HG03196 (cell line): ENCODE measurements at regions not wholly inside any gene's neighbourhood (a gene's known extent, or its start where the extent isn't known, plus 50 kb on each side); places are given as distances from the start of the nearest gene placed in this dataset.

ENCODE experiments used
- ATAC-seq: cut with Tn5 transposase; IDR thresholded peaks from one replicate; pipeline ENCODE4 v1.9.1; 2021; ENCODE audit not compliant: unreplicated experiment

DNA sequence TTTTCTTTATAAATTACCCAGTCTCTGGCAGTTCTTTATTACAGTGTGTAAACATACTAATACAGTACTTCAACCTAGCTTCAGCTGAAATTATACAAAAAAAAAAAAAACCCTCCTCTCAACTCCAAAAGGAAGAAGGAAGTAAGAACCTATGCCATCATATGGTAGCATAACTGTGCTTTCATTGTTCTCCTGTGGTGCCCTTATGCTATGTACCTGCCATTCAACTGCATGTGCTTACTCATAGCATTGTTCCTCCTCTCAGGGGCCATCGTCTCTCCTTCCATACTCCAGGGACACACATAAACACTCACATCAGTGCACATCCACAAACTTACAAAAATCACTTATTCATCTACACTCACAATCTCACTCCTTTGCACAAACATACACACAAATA lies 470.1 kb upstream of the HS3ST1 start:
- no peak for ATAC-seq

DNA sequence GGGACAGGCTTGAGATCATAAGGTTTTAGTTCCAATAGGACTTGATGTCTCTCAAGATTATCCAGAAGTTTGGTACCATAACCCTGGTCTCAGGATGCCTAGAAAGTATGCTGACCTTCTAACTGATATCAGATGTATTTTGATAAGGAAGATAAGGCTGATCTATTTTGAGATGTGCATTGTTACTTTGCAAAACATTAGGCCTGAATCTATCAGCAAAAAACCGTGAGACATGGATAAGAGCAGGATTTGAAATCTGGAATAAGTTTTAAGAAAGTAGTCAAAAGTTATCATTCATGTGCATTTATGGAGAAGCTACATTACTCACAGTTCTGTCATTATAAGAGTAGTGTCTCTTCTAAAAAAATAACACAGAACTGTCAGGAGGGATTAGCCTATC lies 467.1 kb upstream of the HS3ST1 start:
- ATAC-seq = no peak

- ATAC-seq = no peak
Measured at GRCh38 chr4:11894977-11895376, 466.3 kb upstream of the HS3ST1 start.

GRCh38 chr4:11894221-11894620 lies 465.5 kb upstream of the HS3ST1 start:
- no peak for ATAC-seq

GRCh38 chr4:11889099-11889498 lies 460.4 kb upstream of the HS3ST1 start:
- ATAC-seq = no peak

DNA sequence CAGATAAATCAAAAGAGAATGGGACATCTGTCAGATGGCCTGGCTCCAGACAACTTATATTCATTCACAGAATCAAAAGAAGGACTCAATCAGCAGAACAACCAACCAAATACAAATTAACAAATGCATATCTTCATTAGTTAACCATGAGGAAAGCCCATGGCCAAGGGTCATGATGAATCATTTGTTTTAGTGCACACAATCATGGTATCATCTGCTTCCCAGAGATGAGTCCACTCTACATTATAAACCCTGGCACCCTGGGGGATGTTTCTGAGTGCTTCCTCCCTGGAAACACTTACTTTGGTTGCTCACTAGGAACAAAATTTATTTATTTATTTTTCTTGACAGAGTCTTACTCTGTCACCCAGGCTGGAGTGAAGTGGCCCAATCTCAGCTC lies 453.3 kb upstream of the HS3ST1 start:
- no peak for ATAC-seq

GRCh38 chr4:11881364-11881763 lies 452.7 kb upstream of the HS3ST1 start:
- no peak for ATAC-seq

GRCh38 chr4:11878241-11878640 lies 449.5 kb upstream of the HS3ST1 start:
- no peak for ATAC-seq

DNA sequence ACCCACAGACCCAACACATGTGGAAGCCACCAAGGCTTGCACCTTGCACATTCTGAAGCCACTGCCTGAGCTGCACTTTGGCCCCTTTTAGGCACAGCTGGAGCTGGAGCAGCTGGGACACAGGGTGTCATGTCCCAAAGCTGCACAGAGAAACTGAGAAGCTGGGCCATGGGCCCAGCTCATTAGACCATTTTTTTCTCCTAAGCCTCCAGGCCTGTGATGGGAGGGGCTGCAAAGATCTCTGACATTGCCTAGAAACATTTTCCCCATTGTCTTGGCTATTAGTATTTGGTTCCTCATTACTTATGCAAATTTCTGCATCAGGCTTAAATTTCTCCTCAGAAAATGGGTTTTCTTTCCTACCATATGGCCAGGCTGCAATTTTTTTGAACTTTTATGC lies 447.4 kb upstream of the HS3ST1 start:
- ATAC-seq = no peak

GRCh38 chr4:11869191-11869870 lies 440.6 kb upstream of the HS3ST1 start:
- ATAC-seq = no peak

DNA sequence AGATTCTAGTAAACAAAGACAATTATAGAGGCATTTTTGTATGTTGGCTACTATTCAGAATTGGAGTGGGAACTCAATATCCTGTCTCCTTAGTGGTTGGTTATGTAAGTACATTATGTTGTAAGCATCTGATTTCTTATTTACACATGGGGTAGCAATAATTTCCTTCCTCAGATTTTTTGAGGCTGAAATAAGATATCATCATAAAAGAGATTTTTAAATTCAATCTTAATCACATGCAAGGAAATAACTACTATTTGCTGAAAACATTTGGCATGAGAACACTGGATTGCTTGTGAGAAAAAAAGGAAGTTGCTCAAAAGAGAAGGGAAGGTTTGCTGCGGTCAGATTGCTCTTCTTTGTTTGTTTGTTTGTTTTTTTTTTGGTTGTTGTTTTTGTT lies 437.7 kb upstream of the HS3ST1 start:
- no peak for ATAC-seq

DNA sequence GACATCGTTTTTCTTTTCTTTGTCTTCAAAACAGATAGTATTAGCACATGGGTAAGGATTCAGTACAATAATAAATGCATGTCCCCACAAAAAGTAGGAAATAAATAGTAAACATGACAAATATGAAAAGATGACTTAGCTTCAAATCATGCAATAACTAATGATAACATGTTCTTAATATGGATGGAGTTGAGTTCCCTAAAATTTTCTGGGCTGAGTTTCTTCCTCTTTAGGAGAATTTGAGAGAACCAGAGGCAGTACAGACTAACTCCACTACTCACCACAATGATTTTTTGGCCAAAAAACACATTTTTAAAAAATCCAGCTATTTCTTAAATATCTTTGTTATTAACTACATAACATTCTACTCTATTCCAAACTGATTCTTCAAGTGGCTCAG lies 432.3 kb upstream of the HS3ST1 start:
- no peak for ATAC-seq

DNA sequence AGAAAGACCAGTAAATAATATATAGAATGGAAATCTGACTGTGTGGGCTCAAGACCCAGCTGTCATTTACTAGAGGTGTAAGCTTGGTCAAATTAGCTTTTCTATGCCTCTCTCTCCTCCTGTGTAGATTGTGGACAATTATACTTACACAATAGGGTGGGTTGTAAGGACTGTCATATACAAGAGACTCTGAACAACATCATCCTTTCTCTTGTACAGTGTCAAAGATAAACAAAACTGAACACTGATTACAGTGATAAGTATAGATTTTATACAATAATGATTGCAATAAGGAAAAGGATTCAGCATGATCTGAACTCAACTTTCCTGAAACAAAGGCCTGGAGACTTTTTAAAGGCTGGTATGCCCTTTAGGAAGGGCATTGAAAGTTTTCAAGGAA lies 429.2 kb upstream of the HS3ST1 start:
- no peak for ATAC-seq

GRCh38 chr4:11847167-11847566 lies 418.5 kb upstream of the HS3ST1 start:
- ATAC-seq = no peak

- no peak for ATAC-seq
Measured at GRCh38 chr4:11843927-11844326, 415.2 kb upstream of the HS3ST1 start.

DNA sequence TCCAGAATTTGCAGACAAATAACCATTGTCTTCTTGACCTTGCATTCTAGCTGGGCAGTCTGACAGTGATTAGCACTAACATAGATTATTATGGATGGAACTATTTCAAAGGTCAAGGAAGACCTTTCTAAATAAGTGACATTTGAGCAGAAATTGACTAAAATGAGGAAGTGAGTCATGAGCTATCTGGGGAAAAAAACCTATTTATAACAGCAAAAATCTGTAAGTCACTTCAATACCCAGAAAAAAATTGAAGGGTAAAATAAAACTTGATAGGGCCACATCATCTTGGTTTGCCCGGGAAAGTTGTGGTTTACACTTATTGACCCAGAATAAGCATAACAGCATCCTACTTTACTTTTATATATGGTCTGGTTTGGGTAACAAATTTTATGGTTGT lies 414.6 kb upstream of the HS3ST1 start:
- no peak for ATAC-seq

DNA sequence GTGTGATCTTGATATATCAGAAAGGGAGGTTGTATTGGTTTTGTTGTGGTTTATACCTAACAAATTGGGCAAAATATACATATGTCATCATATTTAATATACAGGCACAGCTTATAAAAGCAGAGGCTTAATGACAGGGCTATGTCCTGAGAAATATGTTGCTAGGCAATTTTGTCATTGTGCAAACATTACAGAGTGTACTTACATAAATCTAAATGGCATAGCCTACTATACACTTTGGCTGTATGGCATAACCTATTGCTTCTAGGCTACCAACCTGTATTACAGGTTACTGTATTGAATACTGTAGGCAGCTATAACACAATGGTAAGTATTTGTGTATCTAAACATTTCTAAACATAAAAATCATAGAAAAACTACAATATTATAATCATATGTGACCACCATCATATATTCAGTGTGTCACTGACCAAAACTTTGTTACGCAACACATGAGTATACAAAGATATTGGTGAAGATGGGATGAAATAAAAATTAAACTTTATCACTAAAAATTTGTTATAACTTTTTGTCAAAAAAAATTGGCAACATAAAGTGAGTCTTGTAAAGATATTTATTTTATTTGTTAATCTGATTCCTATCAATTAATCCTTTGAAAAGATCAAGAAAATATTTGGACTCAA lies 414.0 kb upstream of the HS3ST1 start:
- ATAC-seq = no peak

DNA sequence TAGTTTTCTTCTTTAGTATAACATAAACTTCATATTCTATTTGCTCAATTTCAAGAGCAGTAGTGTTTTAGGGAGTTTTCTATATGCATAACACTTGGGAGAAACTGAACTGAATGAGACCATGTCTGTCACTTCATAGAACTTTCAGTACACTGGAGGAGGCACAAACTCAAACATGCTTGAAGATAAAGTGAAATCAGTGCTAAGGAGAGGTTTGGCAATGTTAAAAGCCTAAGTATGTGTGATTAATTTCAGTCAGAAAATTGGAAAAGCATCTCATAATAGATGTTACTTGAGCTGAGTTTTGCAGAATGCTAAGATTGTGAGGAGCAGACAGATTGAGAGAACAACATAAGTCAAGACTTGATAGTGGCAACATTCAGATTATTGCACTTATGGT lies 411.2 kb upstream of the HS3ST1 start:
- no peak for ATAC-seq

DNA sequence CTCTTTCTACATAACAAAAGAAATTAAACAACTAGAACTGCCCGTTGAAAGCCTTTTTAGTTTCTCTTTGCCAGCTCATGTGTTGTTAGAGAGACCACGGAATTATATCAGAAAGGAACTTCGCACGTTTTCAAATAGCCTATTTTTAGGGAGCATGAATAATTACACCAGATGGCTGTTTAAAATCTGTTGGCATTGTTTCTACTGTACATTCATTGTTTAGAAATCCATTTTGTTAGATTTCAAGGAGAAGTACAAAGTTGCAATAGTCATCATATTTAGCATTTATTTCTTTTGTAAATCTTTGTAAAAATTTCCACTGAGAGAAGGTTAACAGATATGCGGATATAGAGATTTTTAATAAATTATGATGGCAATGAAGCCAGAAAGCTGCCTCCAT lies 403.0 kb upstream of the HS3ST1 start:
- ATAC-seq = no peak

GRCh38 chr4:11824566-11824965 lies 395.9 kb upstream of the HS3ST1 start:
- no peak for ATAC-seq

DNA sequence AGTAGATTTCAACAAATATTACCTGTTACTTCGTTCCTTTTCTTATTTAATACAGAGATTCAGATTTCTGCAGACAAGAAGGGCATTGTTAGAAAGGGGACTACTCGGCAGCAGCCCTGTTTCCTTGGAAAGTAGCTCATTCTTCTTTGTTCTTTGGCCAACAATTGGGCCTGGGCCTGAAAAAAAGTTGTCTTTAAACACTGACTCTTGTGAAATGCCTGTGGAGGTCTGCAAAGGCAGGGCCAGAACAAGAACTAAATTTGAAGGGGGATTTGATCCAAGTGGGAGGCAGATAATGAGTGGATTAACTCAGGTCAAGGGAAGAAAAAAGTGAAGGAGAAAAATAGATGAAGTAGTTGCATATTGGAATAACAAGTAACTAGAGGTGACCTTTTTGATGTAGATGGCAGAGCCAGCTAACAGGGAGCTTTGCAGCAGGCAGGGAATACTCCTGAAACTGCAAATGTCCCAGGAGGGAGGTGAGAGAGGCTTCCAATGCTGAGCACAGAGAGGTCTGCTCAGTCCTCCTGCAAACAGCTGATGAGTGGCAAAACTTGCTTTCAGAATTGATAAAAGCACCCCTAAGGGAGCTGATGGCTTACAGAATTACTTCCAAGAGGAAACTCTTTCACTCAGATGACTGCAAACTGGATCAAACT lies 393.2 kb upstream of the HS3ST1 start:
- no peak for ATAC-seq

- ATAC-seq = no peak
Measured at GRCh38 chr4:11817088-11817487, 388.4 kb upstream of the HS3ST1 start.

DNA sequence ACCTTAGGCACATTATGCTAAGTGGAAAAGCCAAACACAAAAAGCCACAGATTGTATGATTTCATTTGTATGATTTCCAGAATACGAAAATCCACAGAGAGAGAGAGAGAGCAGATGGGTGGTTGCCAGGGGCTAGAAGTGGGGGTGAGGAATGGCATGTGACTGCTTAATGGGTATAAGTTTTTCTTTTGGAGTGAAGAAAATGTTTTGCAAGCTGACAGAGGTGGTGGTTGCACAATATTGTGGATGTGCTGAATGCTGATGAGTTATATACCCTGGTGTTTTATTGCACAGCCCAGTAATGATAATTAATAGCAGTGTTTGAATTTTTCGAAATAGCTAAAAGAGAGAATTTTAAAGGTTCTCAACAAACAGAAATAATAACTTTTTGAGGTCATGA lies 386.1 kb upstream of the HS3ST1 start:
- no peak for ATAC-seq
